ENCODE measurements at regions not wholly inside any gene's neighbourhood (a gene's known extent, or its start where the extent isn't known, plus 50 kb on each side); places are given as distances from the start of the nearest gene placed in this dataset.

GRCh38 chr3:39727415-39727814 is 82.0 kb upstream of the MYRIP start:
- TF ChIP-seq, protein P1, sequence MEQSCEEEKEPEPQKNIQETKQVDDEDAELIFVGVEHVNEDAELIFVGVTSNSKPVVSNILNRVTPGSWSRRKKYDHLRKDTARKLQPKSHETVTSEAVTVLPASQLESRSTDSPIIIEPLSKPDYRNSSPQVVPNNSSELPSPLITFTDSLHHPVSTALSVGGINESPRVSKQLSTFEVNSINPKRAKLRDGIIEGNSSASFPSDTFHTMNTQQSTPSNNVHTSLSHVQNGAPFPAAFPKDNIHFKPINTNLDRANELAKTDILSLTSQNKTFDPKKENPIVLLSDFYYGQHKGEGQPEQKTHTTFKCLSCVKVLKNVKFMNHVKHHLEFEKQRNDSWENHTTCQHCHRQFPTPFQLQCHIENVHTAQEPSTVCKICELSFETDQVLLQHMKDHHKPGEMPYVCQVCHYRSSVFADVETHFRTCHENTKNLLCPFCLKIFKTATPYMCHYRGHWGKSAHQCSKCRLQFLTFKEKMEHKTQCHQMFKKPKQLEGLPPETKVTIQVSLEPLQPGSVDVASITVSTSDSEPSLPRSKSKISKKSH (CRISPR knock-in tag; IDR thresholded peaks at IDR 0.05): no peak
- TF ChIP-seq RCOR1 (IDR thresholded peaks at IDR 0.05; ENCODE audit: borderline replicate concordance in 1 of 2, low read depth in 2 of 2, low read length in 2 of 2) (no peak), TGIF2 (CRISPR knock-in tag; IDR thresholded peaks at IDR 0.05) (no peak), HMG20A (CRISPR knock-in tag; conservative IDR thresholded peaks at IDR 0.05) (no peak), POLR2A (conservative IDR thresholded peaks at IDR 0.05) (no peak), LCOR (CRISPR knock-in tag; IDR thresholded peaks at IDR 0.05) (no peak)

All from K562 (cell line).